Hematopoietic multipotent progenitor cell treated with erythropoietin and hydrocortisone succinate and interleukin-3 and kit ligand, for 4 days (in vitro differentiated cells): ENCODE measurements at regions not wholly inside any gene's neighbourhood (a gene's known extent, or its start where the extent isn't known, plus 50 kb on each side); places are given as distances from the start of the nearest gene placed in this dataset.

Experiments
- DNase-seq: peaks from one replicate; pipeline ENCODE4 v3.0.0-alpha.2; 2015

- DNase-seq = peak; percentile 44
These were observed 496.7 kb downstream of the COG6 start for GRCh38 chr13:40152145-40152544.

GRCh38 chr13:40152922-40153321 lies 497.5 kb downstream of the COG6 start:
- DNase-seq = no peak

GRCh38 chr13:40153516-40153915 lies 498.1 kb downstream of the COG6 start:
- peak; percentile 35 for DNase-seq

GRCh38 chr13:40155201-40155600 lies 499.7 kb downstream of the COG6 start:
- no peak for DNase-seq

GRCh38 chr13:40158218-40158617 lies 502.8 kb downstream of the COG6 start:
- DNase-seq = peak; percentile 24

GRCh38 chr13:40158757-40159156 lies 503.3 kb downstream of the COG6 start:
- no peak for DNase-seq

- no peak for DNase-seq
These were observed 504.3 kb downstream of the COG6 start for GRCh38 chr13:40159736-40160135.

GRCh38 chr13:40160618-40161350 lies 505.3 kb downstream of the COG6 start:
- DNase-seq = no peak

GRCh38 chr13:40161351-40161810 lies 505.1 kb downstream of the FOXO1 start:
- DNase-seq = no peak

- no peak for DNase-seq
These were observed 504.5 kb downstream of the FOXO1 start for GRCh38 chr13:40161931-40162330.

GRCh38 chr13:40163066-40164000 lies 503.1 kb downstream of the FOXO1 start:
- no peak for DNase-seq

GRCh38 chr13:40164133-40164532 lies 502.3 kb downstream of the FOXO1 start:
- no peak for DNase-seq

GRCh38 chr13:40165316-40165932 lies 501.0 kb downstream of the FOXO1 start:
- DNase-seq = peak; percentile 31

GRCh38 chr13:40167327-40167726 lies 499.1 kb downstream of the FOXO1 start:
- no peak for DNase-seq

- no peak for DNase-seq
These were observed 497.8 kb downstream of the FOXO1 start for GRCh38 chr13:40168425-40169166.

GRCh38 chr13:40169476-40169875 lies 497.0 kb downstream of the FOXO1 start:
- DNase-seq = no peak

- no peak for DNase-seq
These were observed 496.4 kb downstream of the FOXO1 start for GRCh38 chr13:40170091-40170490.

GRCh38 chr13:40170982-40171381 lies 495.5 kb downstream of the FOXO1 start:
- no peak for DNase-seq

- DNase-seq = no peak
These were observed 494.9 kb downstream of the FOXO1 start for GRCh38 chr13:40171566-40171965.

- DNase-seq = peak; percentile 15
These were observed 494.3 kb downstream of the FOXO1 start for GRCh38 chr13:40172149-40172591.

GRCh38 chr13:40172878-40173277 lies 493.6 kb downstream of the FOXO1 start:
- DNase-seq = no peak

GRCh38 chr13:40175639-40176038 lies 490.8 kb downstream of the FOXO1 start:
- DNase-seq = no peak

GRCh38 chr13:40176242-40176641 lies 490.2 kb downstream of the FOXO1 start:
- no peak for DNase-seq
